ENCODE measurements at regions not wholly inside any gene's neighbourhood (a gene's known extent, or its start where the extent isn't known, plus 50 kb on each side); places are given as distances from the start of the nearest gene placed in this dataset.

GRCh38 chr18:43883886-43884285 lies 606.6 kb upstream of the SYT4 start:
- no peak for FAIRE-seq

GRCh38 chr18:43886341-43886740 lies 609.1 kb upstream of the SYT4 start:
- no peak overlapping the region for H2AFZ ChIP-seq (ENCODE audit: low read depth, low read length)
- no peak overlapping the region for H3K4me3 Mint-ChIP-seq (ENCODE audit: unreplicated experiment)
- no peak overlapping the region for H3K9ac ChIP-seq (ENCODE audit: low read length)
- H3K4me2 ChIP-seq (ENCODE audit: low read length): no peak overlapping the region
- no peaks in the 10 kb centered on the region for H3K36me3 ChIP-seq (ENCODE audit: insufficient read depth, low read length)
- no peaks in the 10 kb centered on the region for H3K27me3 Mint-ChIP-seq (ENCODE audit: low read depth, unreplicated experiment)
- no peaks in the 10 kb centered on the region for H3K9me3 Mint-ChIP-seq (ENCODE audit: unreplicated experiment)
- no peak overlapping the region for H3K27ac ChIP-seq (ENCODE audit: low read depth, low read length)
- TF ChIP-seq, protein P1, sequence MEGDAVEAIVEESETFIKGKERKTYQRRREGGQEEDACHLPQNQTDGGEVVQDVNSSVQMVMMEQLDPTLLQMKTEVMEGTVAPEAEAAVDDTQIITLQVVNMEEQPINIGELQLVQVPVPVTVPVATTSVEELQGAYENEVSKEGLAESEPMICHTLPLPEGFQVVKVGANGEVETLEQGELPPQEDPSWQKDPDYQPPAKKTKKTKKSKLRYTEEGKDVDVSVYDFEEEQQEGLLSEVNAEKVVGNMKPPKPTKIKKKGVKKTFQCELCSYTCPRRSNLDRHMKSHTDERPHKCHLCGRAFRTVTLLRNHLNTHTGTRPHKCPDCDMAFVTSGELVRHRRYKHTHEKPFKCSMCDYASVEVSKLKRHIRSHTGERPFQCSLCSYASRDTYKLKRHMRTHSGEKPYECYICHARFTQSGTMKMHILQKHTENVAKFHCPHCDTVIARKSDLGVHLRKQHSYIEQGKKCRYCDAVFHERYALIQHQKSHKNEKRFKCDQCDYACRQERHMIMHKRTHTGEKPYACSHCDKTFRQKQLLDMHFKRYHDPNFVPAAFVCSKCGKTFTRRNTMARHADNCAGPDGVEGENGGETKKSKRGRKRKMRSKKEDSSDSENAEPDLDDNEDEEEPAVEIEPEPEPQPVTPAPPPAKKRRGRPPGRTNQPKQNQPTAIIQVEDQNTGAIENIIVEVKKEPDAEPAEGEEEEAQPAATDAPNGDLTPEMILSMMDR (IDR thresholded peaks at IDR 0.05; ENCODE audit: insufficient read depth, low read depth, low read length): no peak
- no peak for TF ChIP-seq EZH2 (IDR thresholded peaks at IDR 0.05; ENCODE audit: insufficient read depth, low read length)
- DNase-seq (ENCODE audit: low read depth) (no peak), FAIRE-seq (no peak)
- H3K4me1 ChIP-seq (ENCODE audit: insufficient read depth, low read length): no peaks in the 10 kb centered on the region
- H4K20me1 ChIP-seq (ENCODE audit: insufficient read depth, low read length): no peaks in the 10 kb centered on the region
- H3K36me3 Mint-ChIP-seq (ENCODE audit: low read depth, unreplicated experiment): no peaks in the 10 kb centered on the region
- no peak overlapping the region for H3K4me3 ChIP-seq (ENCODE audit: insufficient read depth, low read depth, low read length)
- H3K27ac Mint-ChIP-seq (ENCODE audit: unreplicated experiment): no peak overlapping the region
- no peaks in the 10 kb centered on the region for H3K9me3 ChIP-seq (ENCODE audit: insufficient read depth, low read depth, low read length)
- H3K4me1 Mint-ChIP-seq (ENCODE audit: low read depth, unreplicated experiment): no peaks in the 10 kb centered on the region
- H3K27me3 ChIP-seq (ENCODE audit: insufficient read depth, low read length): no peaks in the 10 kb centered on the region
- H3K79me2 ChIP-seq (ENCODE audit: insufficient read depth, low read length): no peaks in the 10 kb centered on the region

More at GRCh38 chr18:43883886-43884285, 606.6 kb upstream of the SYT4 start:
- Mint-ChIP-seq H3K36me3 (ENCODE audit: low read depth, unreplicated experiment) (no peaks in the 10 kb centered on the region), H3K27ac (ENCODE audit: unreplicated experiment) (no peak overlapping the region), H3K4me1 (ENCODE audit: low read depth, unreplicated experiment) (no peaks in the 10 kb centered on the region), H3K27me3 (ENCODE audit: low read depth, unreplicated experiment) (no peaks in the 10 kb centered on the region), H3K9me3 (ENCODE audit: unreplicated experiment) (peaks cover 3% of the 10 kb centered on the region), H3K4me3 (ENCODE audit: unreplicated experiment) (no peak overlapping the region)
- Histone ChIP-seq H3K4me2 (ENCODE audit: low read length) (no peak overlapping the region), H3K79me2 (ENCODE audit: insufficient read depth, low read length) (no peaks in the 10 kb centered on the region), H3K27ac (ENCODE audit: low read depth, low read length) (no peak overlapping the region), H4K20me1 (ENCODE audit: insufficient read depth, low read length) (no peaks in the 10 kb centered on the region), H2AFZ (ENCODE audit: low read depth, low read length) (no peak overlapping the region), H3K9ac (ENCODE audit: low read length) (no peak overlapping the region), H3K36me3 (ENCODE audit: insufficient read depth, low read length) (no peaks in the 10 kb centered on the region), H3K9me3 (ENCODE audit: insufficient read depth, low read depth, low read length) (no peaks in the 10 kb centered on the region), H3K27me3 (ENCODE audit: insufficient read depth, low read length) (no peaks in the 10 kb centered on the region), H3K4me3 (ENCODE audit: insufficient read depth, low read depth, low read length) (no peak overlapping the region), H3K4me1 (ENCODE audit: insufficient read depth, low read length) (no peaks in the 10 kb centered on the region)
- DNase-seq (ENCODE audit: low read depth): no peak
- TF ChIP-seq EZH2 (IDR thresholded peaks at IDR 0.05; ENCODE audit: insufficient read depth, low read length): no peak
- TF ChIP-seq, protein P1 (IDR thresholded peaks at IDR 0.05; ENCODE audit: insufficient read depth, low read depth, low read length): no peak

GRCh38 chr18:43887491-43887890 lies 610.2 kb upstream of the SYT4 start:
- FAIRE-seq (no peak), DNase-seq (ENCODE audit: low read depth) (no peak)
- no peaks in the 10 kb centered on the region for H3K27me3 ChIP-seq (ENCODE audit: insufficient read depth, low read length)
- no peaks in the 10 kb centered on the region for H3K9me3 ChIP-seq (ENCODE audit: insufficient read depth, low read depth, low read length)
- no peak for TF ChIP-seq EZH2 (IDR thresholded peaks at IDR 0.05; ENCODE audit: insufficient read depth, low read length)
- TF ChIP-seq, protein P1 (IDR thresholded peaks at IDR 0.05; ENCODE audit: insufficient read depth, low read depth, low read length): no peak
- no peak overlapping the region for H3K9ac ChIP-seq (ENCODE audit: low read length)
- no peak overlapping the region for H3K27ac Mint-ChIP-seq (ENCODE audit: unreplicated experiment)
- H3K4me1 Mint-ChIP-seq (ENCODE audit: low read depth, unreplicated experiment): no peaks in the 10 kb centered on the region
- H3K27me3 Mint-ChIP-seq (ENCODE audit: low read depth, unreplicated experiment): no peaks in the 10 kb centered on the region
- no peak overlapping the region for H3K27ac ChIP-seq (ENCODE audit: low read depth, low read length)
- H3K4me3 ChIP-seq (ENCODE audit: insufficient read depth, low read depth, low read length): no peak overlapping the region
- H3K4me3 Mint-ChIP-seq (ENCODE audit: unreplicated experiment): no peak overlapping the region
- H3K9me3 Mint-ChIP-seq (ENCODE audit: unreplicated experiment): no peaks in the 10 kb centered on the region
- no peak overlapping the region for H3K4me2 ChIP-seq (ENCODE audit: low read length)
- H3K36me3 ChIP-seq (ENCODE audit: insufficient read depth, low read length): no peaks in the 10 kb centered on the region
- no peak overlapping the region for H2AFZ ChIP-seq (ENCODE audit: low read depth, low read length)
- no peaks in the 10 kb centered on the region for H4K20me1 ChIP-seq (ENCODE audit: insufficient read depth, low read length)
- H3K4me1 ChIP-seq (ENCODE audit: insufficient read depth, low read length): peaks cover 1% of the 10 kb centered on the region
- no peaks in the 10 kb centered on the region for H3K36me3 Mint-ChIP-seq (ENCODE audit: low read depth, unreplicated experiment)
- no peaks in the 10 kb centered on the region for H3K79me2 ChIP-seq (ENCODE audit: insufficient read depth, low read length)
